ENCODE measurements at regions not wholly inside any gene's neighbourhood (a gene's known extent, or its start where the extent isn't known, plus 50 kb on each side); places are given as distances from the start of the nearest gene placed in this dataset.

DNA sequence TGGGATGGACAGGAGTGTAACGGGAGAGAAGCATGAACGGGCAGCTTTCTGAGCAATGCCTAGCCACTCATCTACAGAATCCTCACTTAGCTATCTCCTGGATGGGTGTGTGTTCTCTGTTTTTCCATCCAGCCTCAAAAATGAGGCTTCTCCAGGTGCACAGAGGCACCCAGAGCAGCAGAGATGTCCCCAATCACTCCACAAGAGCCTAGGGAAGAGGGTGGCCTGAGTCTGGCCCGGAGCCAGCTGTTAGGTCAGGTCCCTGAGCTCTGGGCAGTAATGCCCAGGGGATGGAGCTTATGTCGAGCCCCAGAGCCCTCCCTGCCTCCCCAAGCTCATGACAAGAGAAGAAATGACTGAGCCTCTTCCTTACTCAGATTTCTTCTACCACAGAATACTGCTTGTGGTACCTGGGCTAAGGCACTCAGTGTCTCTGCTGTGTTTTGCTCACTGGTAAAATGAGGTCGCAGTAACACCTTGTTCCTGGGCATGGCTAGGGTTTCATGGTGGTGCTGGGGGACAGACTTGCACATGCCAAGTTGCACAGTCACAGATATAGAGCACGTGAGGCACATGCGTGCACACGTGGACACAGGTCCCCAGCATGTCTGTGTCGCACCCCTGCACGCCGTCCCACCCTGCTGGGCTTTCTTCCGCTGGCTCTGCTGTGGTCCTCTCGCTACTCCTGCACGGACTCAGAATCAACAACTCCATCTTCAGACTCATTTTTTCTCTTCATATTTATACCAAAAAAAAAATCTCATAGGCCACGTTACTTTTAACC lies 86.6 kb upstream of the SOX1 start:
- H3K27ac ChIP-seq (ENCODE audit: low read depth in 2 of 2, low read length in 1 of 2): no peak overlapping the region
- H3K4me1 ChIP-seq (ENCODE audit: control insufficient read depth in 1 of 2, insufficient read depth in 2 of 2, low read depth in 1 of 2, low read length in 1 of 2): peaks cover 0 to 5% of the 10 kb centered on the region in 2 experiments; a peak in 1 of 4 replicates
- H3K79me2 ChIP-seq (ENCODE audit: insufficient read depth): no peaks in the 10 kb centered on the region
- WGBS (ENCODE audit: low lambda C conversion rate): 24% methylated on average over 13 of the region's 15 CpGs
- no peaks in the 10 kb centered on the region for H3K9me3 ChIP-seq
- ChIA-PET CTCF (interaction anchor here (0.6 to 0.7 kb wide), 2 partner anchors 18 to 22 kb away, joined by 3 read pairs; no protein-coding TSS in a partner anchor), POLR2A (no interaction called here)
- H3K27me3 ChIP-seq (ENCODE audit: insufficient read depth): no peaks in the 10 kb centered on the region; the same call in 1 of the 2 replicates
- H3K9ac ChIP-seq: no peak overlapping the region
- TF ChIP-seq GABPA (IDR thresholded peaks at IDR 0.05; ENCODE audit: low read depth) (no peak), FOSL2 (IDR thresholded peaks at IDR 0.05; ENCODE audit: borderline replicate concordance, low read depth) (no peak), GATA2 (CRISPR knock-in tag; IDR thresholded peaks at IDR 0.05) (no peak), MXI1 (IDR thresholded peaks at IDR 0.05; ENCODE audit: low read depth, low read length) (no peak), CHD2 (IDR thresholded peaks at IDR 0.05; ENCODE audit: low read length, partially characterized antibody) (no peak), EZH2phosphoT487 (IDR thresholded peaks at IDR 0.05; ENCODE audit: borderline replicate concordance, low read depth) (no peak), TCF12 (IDR thresholded peaks at IDR 0.05) (no peak)
- H4K20me1 ChIP-seq (ENCODE audit: insufficient read depth): no peaks in the 10 kb centered on the region
- no peak overlapping the region for H3K4me3 ChIP-seq (ENCODE audit: low read depth in 2 of 2, low read length in 1 of 2)
- H3K4me2 ChIP-seq: no peak overlapping the region
- H3F3A ChIP-seq (replicated peaks; ENCODE audit: insufficient read depth): peaks cover 1% of the 10 kb centered on the region
- H2AFZ ChIP-seq (ENCODE audit: low read depth): no peak overlapping the region
- no peaks in the 10 kb centered on the region for H3K36me3 ChIP-seq (replicated peaks in 1 of 2; ENCODE audit: control insufficient read depth in 1 of 2, insufficient read depth in 2 of 2, low read length in 1 of 2)
- no peak for DNase-seq
- no peaks in the 10 kb centered on the region for H3K9me2 ChIP-seq

- H4K20me1 ChIP-seq (ENCODE audit: insufficient read depth): no peaks in the 10 kb centered on the region
- no peaks in the 10 kb centered on the region for H3F3A ChIP-seq (replicated peaks; ENCODE audit: insufficient read depth)
- TF ChIP-seq FOSL2 (IDR thresholded peaks at IDR 0.05; ENCODE audit: borderline replicate concordance, low read depth): no peak
- TF ChIP-seq MXI1 (IDR thresholded peaks at IDR 0.05; ENCODE audit: low read depth, low read length): no peak
- TF ChIP-seq POLR2AphosphoS5 (IDR thresholded peaks at IDR 0.05; ENCODE audit: low read depth, low read length): no peak
- TF ChIP-seq MAX (IDR thresholded peaks at IDR 0.05; ENCODE audit: low read depth): no peak
- no peak for TF ChIP-seq JUND (IDR thresholded peaks at IDR 0.05)
- no peak for TF ChIP-seq ELF1 (IDR thresholded peaks at IDR 0.05)
- TF ChIP-seq TAF1 (IDR thresholded peaks at IDR 0.05; ENCODE audit: borderline replicate concordance, low read depth, low read length): no peak
- TF ChIP-seq EP300 (IDR thresholded peaks at IDR 0.05; ENCODE audit: borderline replicate concordance in 1 of 2, low read depth in 1 of 2, low read length in 1 of 2): no peak
- no peak for TF ChIP-seq RXRA (IDR thresholded peaks at IDR 0.05; ENCODE audit: borderline replicate concordance, low read depth)
- no peak for TF ChIP-seq TCF12 (IDR thresholded peaks at IDR 0.05)
- TF ChIP-seq MEF2A (IDR thresholded peaks at IDR 0.05; ENCODE audit: borderline replicate concordance, low read depth): no peak
- no peak overlapping the region for H3K27ac ChIP-seq (ENCODE audit: low read depth in 2 of 2, low read length in 1 of 2)
- no peak for DNase-seq
- H3K36me3 ChIP-seq (replicated peaks in 1 of 2; ENCODE audit: control insufficient read depth in 1 of 2, insufficient read depth in 2 of 2, low read length in 1 of 2): no peaks in the 10 kb centered on the region
- H3K9me2 ChIP-seq: no peaks in the 10 kb centered on the region
- H2AFZ ChIP-seq (ENCODE audit: low read depth): no peak overlapping the region
- no peaks in the 10 kb centered on the region; the same call in 1 of the 2 replicates for H3K27me3 ChIP-seq (ENCODE audit: insufficient read depth)
- H3K4me1 ChIP-seq (ENCODE audit: control insufficient read depth in 1 of 2, insufficient read depth in 2 of 2, low read depth in 1 of 2, low read length in 1 of 2): peaks cover 0 to 5% of the 10 kb centered on the region in 2 experiments; a peak in 1 of 4 replicates
- 17% methylated on average over 12 of the region's 12 CpGs for WGBS (ENCODE audit: low lambda C conversion rate)
- H3K4me3 ChIP-seq (ENCODE audit: low read depth in 2 of 2, low read length in 1 of 2): no peak overlapping the region
- H3K9me3 ChIP-seq: no peaks in the 10 kb centered on the region
- no peak overlapping the region for H3K4me2 ChIP-seq
- no peak overlapping the region for H3K9ac ChIP-seq
- ChIA-PET CTCF (interaction anchor here (0.6 to 0.7 kb wide), 2 partner anchors 18 to 23 kb away, joined by 3 read pairs; no protein-coding TSS in a partner anchor), POLR2A (no interaction called here)
- no peaks in the 10 kb centered on the region for H3K79me2 ChIP-seq (ENCODE audit: insufficient read depth)
Measured at GRCh38 chr13:111981006-111981405, 85.9 kb upstream of the SOX1 start.

Data from SK-N-SH (cell line).